ENCODE measurements at regions not wholly inside any gene's neighbourhood (a gene's known extent, or its start where the extent isn't known, plus 50 kb on each side); places are given as distances from the start of the nearest gene placed in this dataset.

DNA sequence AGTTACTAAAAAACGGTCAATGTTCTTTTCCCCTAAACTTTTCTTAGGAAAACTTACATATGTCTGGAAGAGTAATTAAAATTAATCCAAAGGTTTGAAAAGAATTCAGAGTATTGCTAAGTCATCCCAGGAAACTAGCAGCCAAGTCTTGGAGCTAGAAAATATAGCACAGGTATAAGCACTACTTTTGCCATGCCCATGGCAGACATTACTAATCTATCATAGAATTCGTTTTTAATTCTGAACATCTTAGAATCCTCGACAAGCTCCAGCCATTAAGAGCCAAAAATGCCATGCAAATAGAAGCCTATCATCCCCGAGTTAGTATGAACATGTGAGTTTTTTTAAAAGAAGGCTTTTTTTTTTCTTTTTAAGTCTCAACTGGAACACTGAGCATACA is 395.0 kb downstream of the ZEB2 start:
- TF ChIP-seq YY1 (IDR thresholded peaks at IDR 0.05; ENCODE audit: insufficient read depth, insufficient read length) = no peak
- TF ChIP-seq ZNF274 (IDR thresholded peaks at IDR 0.05; ENCODE audit: low read depth, low read length) = no peak
- TF ChIP-seq SUZ12 (IDR thresholded peaks at IDR 0.05; ENCODE audit: extremely low read depth, insufficient read depth, insufficient read length) = no peak

All from NT2/D1 (cell line).